ENCODE measurements at regions not wholly inside any gene's neighbourhood (a gene's known extent, or its start where the extent isn't known, plus 50 kb on each side); places are given as distances from the start of the nearest gene placed in this dataset.

- intact Hi-C loops (cut with micrococcal nuclease), result no loop called here
- Mint-ChIP-seq H3K4me3 (no peak overlapping the region), H3K4me1 (no peaks in the 10 kb centered on the region), H3K27ac (no peak overlapping the region), H3K27me3 (no peaks in the 10 kb centered on the region), H3K9me3 (ENCODE audit: insufficient read depth) (no peaks in the 10 kb centered on the region)
- Histone ChIP-seq H3K9me3 (ENCODE audit: control extremely low read depth in 1 of 3, control insufficient read depth in 2 of 3, insufficient read depth in 1 of 3, low read length in 2 of 3) (no peaks in the 10 kb centered on the region), H3K27me3 (replicated peaks in 1 of 4; ENCODE audit: control extremely low read depth in 1 of 4, control insufficient read depth in 3 of 4, insufficient read depth in 4 of 4, low read length in 3 of 4) (no peaks in the 10 kb centered on the region), H4K20me1 (ENCODE audit: control insufficient read depth, insufficient read depth, low read length, poor library complexity, severe bottlenecking) (no peaks in the 10 kb centered on the region), H2AFZ (ENCODE audit: insufficient read depth, low read depth, low read length, poor library complexity, severe bottlenecking) (no peak overlapping the region), H3K36me3 (replicated peaks in 1 of 2; ENCODE audit: control extremely low read depth in 1 of 2, control insufficient read depth in 1 of 2, extremely low read depth in 1 of 2, insufficient read depth in 2 of 2, low read length in 1 of 2) (no peaks in the 10 kb centered on the region), H3K4me3 (ENCODE audit: control extremely low read depth in 1 of 5, extremely low read depth in 1 of 5, insufficient read depth in 1 of 5, low read depth in 2 of 5, low read length in 4 of 5) (no peak overlapping the region), H3K79me2 (ENCODE audit: control insufficient read depth, insufficient read depth, low read length) (no peaks in the 10 kb centered on the region), H3K27ac (ENCODE audit: low read length in 2 of 2) (no peak overlapping the region), H3K4me2 (replicated peaks; ENCODE audit: low read depth, low read length, poor library complexity, severe bottlenecking) (no peak overlapping the region), H3K9ac (ENCODE audit: low read length) (no peak overlapping the region), H3K4me1 (ENCODE audit: control insufficient read depth in 2 of 2, insufficient read depth in 2 of 2, low read length in 2 of 2) (no peaks in the 10 kb centered on the region)
- no peak for DNase-seq
- ChIA-PET CTCF (no interaction called here), POLR2A (no interaction called here)
- WGBS (ENCODE audit: insufficient coverage), result no CpG with 5 or more reads among the region's 9 CpGs
- ATAC-seq (ENCODE audit: low read depth), result no peak
- TF ChIP-seq CTCF (IDR thresholded peaks at IDR 0.05) (no peak), EZH2 (IDR thresholded peaks at IDR 0.05; ENCODE audit: borderline replicate concordance, insufficient read depth, low read depth, low read length, poor library complexity, severe bottlenecking) (no peak)
Measured at GRCh38 chr9:108262836-108263235, 593.0 kb downstream of the ACTL7B start.

- Mint-ChIP-seq H3K4me3 (no peak overlapping the region), H3K4me1 (no peaks in the 10 kb centered on the region), H3K27ac (no peak overlapping the region), H3K9me3 (ENCODE audit: insufficient read depth) (no peaks in the 10 kb centered on the region), H3K27me3 (peaks cover 4% of the 10 kb centered on the region)
- H3K36me3 ChIP-seq (replicated peaks in 1 of 2; ENCODE audit: control extremely low read depth in 1 of 2, control insufficient read depth in 1 of 2, extremely low read depth in 1 of 2, insufficient read depth in 2 of 2, low read length in 1 of 2), result no peaks in the 10 kb centered on the region
- H3K79me2 ChIP-seq (ENCODE audit: control insufficient read depth, insufficient read depth, low read length), result no peaks in the 10 kb centered on the region
- no peak overlapping the region for H3K4me3 ChIP-seq (ENCODE audit: control extremely low read depth in 1 of 5, extremely low read depth in 1 of 5, insufficient read depth in 1 of 5, low read depth in 2 of 5, low read length in 4 of 5)
- 100% methylated on average over 3 of the region's 5 CpGs for WGBS (ENCODE audit: insufficient coverage)
- no peaks in the 10 kb centered on the region for H4K20me1 ChIP-seq (ENCODE audit: control insufficient read depth, insufficient read depth, low read length, poor library complexity, severe bottlenecking)
- H2AFZ ChIP-seq (ENCODE audit: insufficient read depth, low read depth, low read length, poor library complexity, severe bottlenecking), result no peak overlapping the region
- POLR2A ChIA-PET, result no interaction called here
- TF ChIP-seq CTCF (IDR thresholded peaks at IDR 0.05), result no peak
- TF ChIP-seq EZH2 (IDR thresholded peaks at IDR 0.05; ENCODE audit: borderline replicate concordance, insufficient read depth, low read depth, low read length, poor library complexity, severe bottlenecking), result no peak
- H3K27ac ChIP-seq (ENCODE audit: low read length in 2 of 2), result no peak overlapping the region
- ATAC-seq (ENCODE audit: low read depth) (no peak), DNase-seq (no peak)
- no peaks in the 10 kb centered on the region for H3K4me1 ChIP-seq (ENCODE audit: control insufficient read depth in 2 of 2, insufficient read depth in 2 of 2, low read length in 2 of 2)
- no peaks in the 10 kb centered on the region for H3K9me3 ChIP-seq (ENCODE audit: control extremely low read depth in 1 of 3, control insufficient read depth in 2 of 3, insufficient read depth in 1 of 3, low read length in 2 of 3)
- no peaks in the 10 kb centered on the region for H3K27me3 ChIP-seq (replicated peaks in 1 of 4; ENCODE audit: control extremely low read depth in 1 of 4, control insufficient read depth in 3 of 4, insufficient read depth in 4 of 4, low read length in 3 of 4)
- CTCF ChIA-PET, result no interaction called here
- intact Hi-C loops (cut with micrococcal nuclease), result no loop called here
- no peak overlapping the region for H3K9ac ChIP-seq (ENCODE audit: low read length)
- H3K4me2 ChIP-seq (replicated peaks; ENCODE audit: low read depth, low read length, poor library complexity, severe bottlenecking), result no peak overlapping the region
Measured at GRCh38 chr9:108259917-108260675, 595.7 kb downstream of the ACTL7B start.

Measured in B cell (primary cell).